Fibroblast of pulmonary artery (primary cell): ENCODE measurements at regions not wholly inside any gene's neighbourhood (a gene's known extent, or its start where the extent isn't known, plus 50 kb on each side); places are given as distances from the start of the nearest gene placed in this dataset.

Source experiments
- DNase-seq: peaks from one replicate; pipeline ENCODE4 v3.0.0-alpha.2; 2010; ENCODE audit warnings: low read depth
- H3K4me3 ChIP-seq: replicated peaks from 2 replicates; pipeline ENCODE4 v1.5.1; 2011; ENCODE audit warnings: low read depth, mild to moderate bottlenecking, control low read depth, low read length, moderate library complexity
- CTCF ChIP-seq: IDR thresholded peaks from 2 replicates; pipeline ENCODE4 v1.5.1; 2011; ENCODE audit warnings: mild to moderate bottlenecking, control low read depth, low read length, inconsistent platforms; ENCODE audit errors: missing control alignments

- DNase-seq = no peak
- no peak for TF ChIP-seq CTCF
- H3K4me3 ChIP-seq = no peak overlapping the region
Observed at GRCh38 chr4:58760100-58760499, 1649.9 kb upstream of the IGFBP7 start.

GRCh38 chr4:58749206-58749605 lies 1639.0 kb upstream of the IGFBP7 start:
- no peak overlapping the region for H3K4me3 ChIP-seq
- DNase-seq = no peak
- TF ChIP-seq CTCF = no peak

GRCh38 chr4:58740897-58741296 lies 1630.7 kb upstream of the IGFBP7 start:
- no peak for DNase-seq
- TF ChIP-seq CTCF = no peak
- no peak overlapping the region for H3K4me3 ChIP-seq

- no peak overlapping the region for H3K4me3 ChIP-seq
- TF ChIP-seq CTCF = no peak
- no peak for DNase-seq
Observed at GRCh38 chr4:58739275-58739674, 1629.1 kb upstream of the IGFBP7 start.

GRCh38 chr4:58738375-58738774 lies 1628.2 kb upstream of the IGFBP7 start:
- no peak for TF ChIP-seq CTCF
- no peak overlapping the region for H3K4me3 ChIP-seq
- no peak for DNase-seq

GRCh38 chr4:58734030-58734674 lies 1624.0 kb upstream of the IGFBP7 start:
- DNase-seq = no peak
- no peak overlapping the region for H3K4me3 ChIP-seq
- TF ChIP-seq CTCF = no peak

GRCh38 chr4:58732973-58733372 lies 1622.8 kb upstream of the IGFBP7 start:
- TF ChIP-seq CTCF = no peak
- no peak for DNase-seq
- no peak overlapping the region for H3K4me3 ChIP-seq
